Lung (tissue), 11 donors: ENCODE measurements at regions not wholly inside any gene's neighbourhood (a gene's known extent, or its start where the extent isn't known, plus 50 kb on each side); places are given as distances from the start of the nearest gene placed in this dataset.
A peak's percentile ranks its signal among the peaks of the same experiment; 100 is the strongest.

Source experiments
- ATAC-seq: fragments of 200-7000 bp; cut with Tn5 transposase; one replicate; pipeline ENCODE4 v1.9.1; 2020; ENCODE audit warnings: moderate number of reproducible peaks; ENCODE audit not compliant: insufficient read depth, low FRiP score
- DNase-seq, 3 donors: peaks; one replicate each; pipeline ENCODE4 v3.0.0-alpha.2; 2013 to 2017
- H3K27ac ChIP-seq, 2 donors: one replicate each; pipeline ENCODE4 v1.5.1; 2013; ENCODE audit warnings: mild to moderate bottlenecking in 2 of 2, moderate library complexity in 2 of 2, control low read depth in 1 of 2, inconsistent platforms in 1 of 2, low read depth in 1 of 2, low read length in 1 of 2
- H3K27me3 ChIP-seq, 3 donors: one replicate each; pipeline ENCODE4 v1.5.1; 2013; ENCODE audit warnings: low read length in 2 of 3; ENCODE audit not compliant: control insufficient read depth in 3 of 3, insufficient read depth in 3 of 3
- H3K36me3 ChIP-seq, 4 donors: one replicate each; pipeline ENCODE4 v1.5.1; 2013; ENCODE audit warnings: low read length in 4 of 4, mild to moderate bottlenecking in 1 of 4, moderate library complexity in 1 of 4; ENCODE audit not compliant: control insufficient read depth in 4 of 4, insufficient read depth in 4 of 4
- H3K4me1 ChIP-seq, 5 donors: one replicate each; pipeline ENCODE4 v1.5.1; 2013; ENCODE audit warnings: low read length in 5 of 5, mild to moderate bottlenecking in 2 of 5, moderate library complexity in 1 of 5; ENCODE audit not compliant: control insufficient read depth in 5 of 5, insufficient read depth in 5 of 5
- H3K4me3 ChIP-seq: one replicate; pipeline ENCODE4 v1.5.1; 2013; ENCODE audit warnings: mild to moderate bottlenecking, control low read depth, moderate library complexity
- H3K9ac ChIP-seq, 2 donors: one replicate each; pipeline ENCODE4 v1.5.1; 2013; ENCODE audit warnings: low read length in 2 of 2, control low read depth in 1 of 2; ENCODE audit not compliant: insufficient read depth in 1 of 2
- H3K9me3 ChIP-seq, 4 donors: one replicate each; pipeline ENCODE4 v1.5.1; 2013; ENCODE audit warnings: low read length in 3 of 4, mild to moderate bottlenecking in 1 of 4, moderate library complexity in 1 of 4; ENCODE audit not compliant: control insufficient read depth in 4 of 4, insufficient read depth in 3 of 4
- WGBS, 2 donors: extraction: QIAGEN DNeasy Blood & Tissue Kit; methylation state at CpG; one replicate each; pipeline ENCODE4 v1.1.7; 2013; 5-methylcytosine and 5-hydroxymethylcytosine counted together
- TF ChIP-seq, protein P1 (sequence below): IDR thresholded peaks from 2 replicates; pipeline ENCODE4 v1.5.1; 2012; ENCODE audit warnings: mild to moderate bottlenecking; ENCODE audit errors: control extremely low read depth, extremely low read depth
- donor health status: control.
- donor health status: control.
- donor health status: Bipolar disorder and iron deficiency.
- donor health status: healthy.
- donor health status: DM: yes; HTN: yes; CAD: no.

DNA sequence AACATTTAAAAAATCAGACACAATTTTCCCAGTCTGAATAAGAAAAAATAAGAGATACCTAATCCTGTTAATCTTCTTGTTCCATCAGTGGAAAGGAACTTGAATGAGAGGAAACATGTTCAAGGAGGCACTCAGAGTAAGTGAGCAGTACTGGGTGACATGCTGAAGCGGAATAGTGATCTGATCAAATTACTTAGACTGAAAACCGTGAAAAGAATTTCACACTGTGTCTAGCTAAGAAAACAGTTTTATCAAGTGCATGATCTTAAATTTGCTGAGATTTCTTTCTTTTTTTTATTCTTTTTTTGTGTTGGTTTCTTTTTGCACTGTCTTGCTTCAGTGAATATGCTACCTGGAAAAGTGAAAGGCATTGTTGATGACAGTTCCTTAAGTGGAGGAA is 249.5 kb upstream of the SLC10A2 start:
- Histone ChIP-seq H3K27ac (no peak overlapping the region), H3K9ac (no peak overlapping the region), H3K4me1 (no peaks in the 10 kb centered on the region), H3K27me3 (no peaks in the 10 kb centered on the region), H3K9me3 (peaks cover 0 to 3% (median 0%) of the 10 kb centered on the region in 4 donors), H3K36me3 (no peaks in the 10 kb centered on the region), H3K4me3 (no peak overlapping the region)
- ATAC-seq (no peak), DNase-seq (peak in 1 of 3 donors; percentile 21)
- TF ChIP-seq, protein P1, sequence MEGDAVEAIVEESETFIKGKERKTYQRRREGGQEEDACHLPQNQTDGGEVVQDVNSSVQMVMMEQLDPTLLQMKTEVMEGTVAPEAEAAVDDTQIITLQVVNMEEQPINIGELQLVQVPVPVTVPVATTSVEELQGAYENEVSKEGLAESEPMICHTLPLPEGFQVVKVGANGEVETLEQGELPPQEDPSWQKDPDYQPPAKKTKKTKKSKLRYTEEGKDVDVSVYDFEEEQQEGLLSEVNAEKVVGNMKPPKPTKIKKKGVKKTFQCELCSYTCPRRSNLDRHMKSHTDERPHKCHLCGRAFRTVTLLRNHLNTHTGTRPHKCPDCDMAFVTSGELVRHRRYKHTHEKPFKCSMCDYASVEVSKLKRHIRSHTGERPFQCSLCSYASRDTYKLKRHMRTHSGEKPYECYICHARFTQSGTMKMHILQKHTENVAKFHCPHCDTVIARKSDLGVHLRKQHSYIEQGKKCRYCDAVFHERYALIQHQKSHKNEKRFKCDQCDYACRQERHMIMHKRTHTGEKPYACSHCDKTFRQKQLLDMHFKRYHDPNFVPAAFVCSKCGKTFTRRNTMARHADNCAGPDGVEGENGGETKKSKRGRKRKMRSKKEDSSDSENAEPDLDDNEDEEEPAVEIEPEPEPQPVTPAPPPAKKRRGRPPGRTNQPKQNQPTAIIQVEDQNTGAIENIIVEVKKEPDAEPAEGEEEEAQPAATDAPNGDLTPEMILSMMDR, result no peak
- 69 to 91% methylated on average over 2 of the region's 2 CpGs for WGBS, 2 donors

DNA sequence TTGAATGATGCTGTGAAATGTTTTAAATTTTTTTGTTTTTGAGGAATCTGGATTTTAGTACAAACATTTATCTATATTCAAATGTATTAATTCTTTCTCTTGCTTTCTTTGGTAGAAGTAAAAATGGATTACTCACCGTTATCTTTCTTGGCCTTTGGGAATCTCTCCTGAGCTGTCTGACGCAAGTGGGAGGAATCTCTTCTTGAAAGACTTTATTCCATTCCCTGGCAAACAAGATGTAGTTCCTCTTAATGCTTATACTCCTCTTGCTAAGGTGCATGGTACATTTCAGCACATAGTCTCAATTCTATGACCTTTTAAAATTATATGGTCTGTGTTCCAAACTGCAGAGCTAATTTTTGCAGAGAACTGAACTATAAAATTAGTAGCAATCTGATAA is 246.2 kb upstream of the SLC10A2 start:
- 88 to 89% methylated on average over 2 of the region's 2 CpGs for WGBS, 2 donors
- no peak for DNase-seq
- TF ChIP-seq, protein P1, result no peak
- Histone ChIP-seq H3K4me1 (no peaks in the 10 kb centered on the region), H3K27me3 (no peaks in the 10 kb centered on the region), H3K4me3 (no peak overlapping the region), H3K9ac (no peak overlapping the region), H3K27ac (no peak overlapping the region), H3K36me3 (no peaks in the 10 kb centered on the region), H3K9me3 (peaks cover 0 to 3% (median 0%) of the 10 kb centered on the region in 4 donors)
- ATAC-seq, result no peak

DNA sequence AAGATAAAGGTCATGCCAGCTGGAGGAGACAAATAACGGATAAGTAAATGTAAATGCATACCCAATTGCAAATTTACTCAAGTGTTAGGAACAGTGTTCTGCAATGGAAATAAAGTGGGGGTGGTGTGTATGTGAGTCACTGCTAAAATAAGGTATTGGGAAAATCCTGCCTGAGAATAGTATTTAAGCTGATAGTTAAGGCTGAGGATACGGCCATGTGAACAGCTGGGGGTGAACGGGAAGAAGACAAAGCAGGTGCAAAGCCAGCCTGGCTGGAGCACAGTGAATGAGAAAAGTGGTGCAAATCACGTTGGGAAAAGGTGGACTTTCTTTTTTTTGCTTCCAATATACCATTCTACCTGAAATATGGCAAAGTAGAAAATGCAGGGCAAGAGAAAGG is 242.4 kb upstream of the SLC10A2 start:
- TF ChIP-seq, protein P1, result no peak
- Histone ChIP-seq H3K27me3 (peaks cover 0 to 3% (median 0%) of the 10 kb centered on the region in 3 donors), H3K4me1 (peaks cover 0 to 8% (median 0%) of the 10 kb centered on the region in 5 donors), H3K36me3 (no peaks in the 10 kb centered on the region), H3K9me3 (no peaks in the 10 kb centered on the region), H3K27ac (no peak overlapping the region), H3K4me3 (no peak overlapping the region), H3K9ac (no peak overlapping the region)
- ATAC-seq (no peak), DNase-seq (no peak)
- 81 to 83% methylated on average over 4 of the region's 4 CpGs for WGBS, 2 donors

DNA sequence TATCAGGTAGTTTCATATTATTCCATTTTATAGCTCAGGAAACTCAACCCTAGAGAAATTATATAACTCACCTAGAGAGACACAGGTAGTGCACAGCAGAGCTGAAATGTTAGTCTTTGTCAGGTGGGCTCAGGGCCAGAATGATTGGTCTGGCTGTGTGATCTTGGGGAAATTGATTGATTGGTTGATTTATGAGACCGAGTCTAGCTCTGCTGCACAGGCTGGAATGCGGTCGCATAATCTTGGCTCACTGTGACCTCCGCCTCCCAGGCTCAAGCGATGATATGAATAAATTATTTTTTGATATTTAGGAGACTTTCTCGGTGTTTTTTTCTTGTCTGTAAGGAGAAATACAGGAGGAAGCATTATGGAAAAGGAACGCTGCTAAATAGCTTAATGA is 239.9 kb upstream of the SLC10A2 start:
- no peak for ATAC-seq
- H3K9ac ChIP-seq, result no peak overlapping the region
- H3K4me3 ChIP-seq, result no peak overlapping the region
- 86 to 92% methylated on average over 7 of the region's 7 CpGs for WGBS, 2 donors
- no peaks in the 10 kb centered on the region for H3K9me3 ChIP-seq
- H3K27me3 ChIP-seq, result peaks cover 0 to 3% (median 0%) of the 10 kb centered on the region in 3 donors
- no peak for DNase-seq
- TF ChIP-seq, protein P1, result no peak
- H3K4me1 ChIP-seq, result peaks cover 0 to 31% (median 0%) of the 10 kb centered on the region in 5 donors
- H3K27ac ChIP-seq, result no peak overlapping the region
- H3K36me3 ChIP-seq, result no peaks in the 10 kb centered on the region
